ENCODE measurements at regions not wholly inside any gene's neighbourhood (a gene's known extent, or its start where the extent isn't known, plus 50 kb on each side); places are given as distances from the start of the nearest gene placed in this dataset.

GRCh38 chr6:66970373-66970772, 1263.3 kb upstream of the EYS start:
- no peaks in the 10 kb centered on the region for H3K27me3 ChIP-seq
- intact Hi-C loops (cut with DNase I) = no loop called here
- H3K4me3 ChIP-seq = no peak overlapping the region
- H3K36me3 ChIP-seq (replicated peaks in 1 of 2) = no peaks in the 10 kb centered on the region
- H3K27ac ChIP-seq = no peak overlapping the region
- H3K4me1 ChIP-seq (replicated peaks in 1 of 2) = no peaks in the 10 kb centered on the region
- DNase-seq = no peak
- TF ChIP-seq POLR2A (IDR thresholded peaks at IDR 0.05) (no peak), CTCF (IDR thresholded peaks at IDR 0.05) (no peak)
- no peaks in the 10 kb centered on the region for H3K9me3 ChIP-seq (replicated peaks in 1 of 3)
- WGBS, 4 donors = 79 to 89% (median 81%) methylated on average over 1 of the region's 1 CpG

- no peaks in the 10 kb centered on the region for H3K27me3 ChIP-seq
- no peak for TF ChIP-seq CTCF (IDR thresholded peaks at IDR 0.05)
- no peak for TF ChIP-seq POLR2A (IDR thresholded peaks at IDR 0.05)
- H3K9me3 ChIP-seq (replicated peaks in 1 of 3) = no peaks in the 10 kb centered on the region
- no peak overlapping the region for H3K4me3 ChIP-seq
- no peaks in the 10 kb centered on the region for H3K4me1 ChIP-seq (replicated peaks in 1 of 2)
- no peak for DNase-seq
- 57 to 79% (median 68%) methylated on average over 2 of the region's 2 CpGs for WGBS, 4 donors
- no peak overlapping the region for H3K27ac ChIP-seq
- intact Hi-C loops (cut with DNase I) = no loop called here
- H3K36me3 ChIP-seq (replicated peaks in 1 of 2) = no peaks in the 10 kb centered on the region
These were observed 1258.2 kb upstream of the EYS start for GRCh38 chr6:66965227-66965626.

- Histone ChIP-seq H3K36me3 (replicated peaks in 1 of 2) (no peaks in the 10 kb centered on the region), H3K4me3 (no peak overlapping the region), H3K27me3 (no peaks in the 10 kb centered on the region), H3K27ac (no peak overlapping the region), H3K4me1 (replicated peaks in 1 of 2) (no peaks in the 10 kb centered on the region), H3K9me3 (replicated peaks in 1 of 3) (no peaks in the 10 kb centered on the region)
- TF ChIP-seq POLR2A (IDR thresholded peaks at IDR 0.05) (no peak), CTCF (IDR thresholded peaks at IDR 0.05) (no peak)
- DNase-seq = no peak
- WGBS, 4 donors = 57 to 74% (median 64%) methylated on average over 3 of the region's 3 CpGs
- intact Hi-C loops (cut with DNase I) = no loop called here
These were observed 1257.2 kb upstream of the EYS start for GRCh38 chr6:66964216-66964615.

- no peaks in the 10 kb centered on the region for H3K4me1 ChIP-seq (replicated peaks in 1 of 2)
- no peak for TF ChIP-seq CTCF (IDR thresholded peaks at IDR 0.05)
- TF ChIP-seq POLR2A (IDR thresholded peaks at IDR 0.05) = no peak
- intact Hi-C loops (cut with DNase I) = no loop called here
These were observed 1255.1 kb upstream of the EYS start for GRCh38 chr6:66962082-66962481.

More at GRCh38 chr6:66962082-66962481, 1255.1 kb upstream of the EYS start:
- 83 to 89% (median 88%) methylated on average over 4 of the region's 4 CpGs for WGBS, 4 donors
- no peaks in the 10 kb centered on the region for H3K36me3 ChIP-seq (replicated peaks in 1 of 2)
- H3K4me3 ChIP-seq = no peak overlapping the region
- DNase-seq = no peak
- no peak overlapping the region for H3K27ac ChIP-seq
- no peaks in the 10 kb centered on the region for H3K9me3 ChIP-seq (replicated peaks in 1 of 3)
- no peaks in the 10 kb centered on the region for H3K27me3 ChIP-seq
